ENCODE measurements at regions not wholly inside any gene's neighbourhood (a gene's known extent, or its start where the extent isn't known, plus 50 kb on each side); places are given as distances from the start of the nearest gene placed in this dataset.
"Not testable (repeated sequence)": the region's sequence is repeated elsewhere in the genome, so short reads cannot be mapped to it uniquely, and the experiment has no call there.

- no peak overlapping the region for H3K27ac ChIP-seq (ENCODE audit: low read depth in 2 of 2, low read length in 1 of 2)
- H3K4me1 ChIP-seq (ENCODE audit: control insufficient read depth in 2 of 2, insufficient read depth in 2 of 2, low read length in 1 of 2): no peaks in the 10 kb centered on the region
- H3K36me3 ChIP-seq (ENCODE audit: control insufficient read depth in 2 of 2, insufficient read depth in 2 of 2, low read length in 1 of 2): no peaks in the 10 kb centered on the region
- 49 to 55% methylated on average over 10 of the region's 10 CpGs for WGBS, 2 donors
- no peaks in the 10 kb centered on the region for H3K27me3 ChIP-seq (ENCODE audit: control insufficient read depth in 1 of 2, insufficient read depth in 2 of 2, low read length in 2 of 2)
- no peak overlapping the region for H3K4me3 ChIP-seq (ENCODE audit: low read depth in 1 of 2, low read length in 2 of 2)
- no peaks in the 10 kb centered on the region for H3K9me3 ChIP-seq (ENCODE audit: control insufficient read depth in 2 of 2, insufficient read depth in 1 of 2, low read depth in 1 of 2, low read length in 1 of 2)
Observed at GRCh38 chr5:18395126-18396110, 761.2 kb downstream of the TAF11L14 start.

- Histone ChIP-seq H3K36me3 (ENCODE audit: control insufficient read depth in 2 of 2, insufficient read depth in 2 of 2, low read length in 1 of 2) (no peaks in the 10 kb centered on the region), H3K27me3 (ENCODE audit: control insufficient read depth in 1 of 2, insufficient read depth in 2 of 2, low read length in 2 of 2) (no peaks in the 10 kb centered on the region), H3K4me3 (ENCODE audit: low read depth in 1 of 2, low read length in 2 of 2) (no peak overlapping the region), H3K9me3 (ENCODE audit: control insufficient read depth in 2 of 2, insufficient read depth in 1 of 2, low read depth in 1 of 2, low read length in 1 of 2) (no peaks in the 10 kb centered on the region), H3K4me1 (ENCODE audit: control insufficient read depth in 2 of 2, insufficient read depth in 2 of 2, low read length in 1 of 2) (no peaks in the 10 kb centered on the region), H3K27ac (ENCODE audit: low read depth in 2 of 2, low read length in 1 of 2) (no peak overlapping the region)
- 37 to 43% methylated on average over 4 of the region's 4 CpGs for WGBS, 2 donors
Observed at GRCh38 chr5:18397371-18397770, 763.1 kb downstream of the TAF11L14 start.

DNA sequence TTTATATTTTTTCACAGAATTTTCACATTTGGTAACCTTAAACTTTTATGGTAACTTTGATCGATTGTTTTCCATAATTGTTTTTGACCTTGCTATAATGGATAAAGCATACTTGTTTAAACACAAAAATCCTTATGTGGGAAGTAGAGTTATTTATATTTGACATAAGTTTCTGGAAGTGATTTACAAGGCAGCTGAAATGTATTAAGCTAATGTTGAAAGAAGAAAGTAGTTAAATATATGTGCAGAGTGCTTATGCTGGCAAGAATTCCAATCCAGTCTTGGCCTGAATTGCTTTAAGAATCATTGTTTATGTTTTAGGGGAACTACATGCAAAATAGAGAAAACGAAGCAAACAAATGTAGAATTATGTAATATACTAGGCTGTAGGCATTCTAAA, 763.6 kb downstream of the TAF11L14 start:
- Histone ChIP-seq H3K36me3 (ENCODE audit: control insufficient read depth in 2 of 2, insufficient read depth in 2 of 2, low read length in 1 of 2) (no peaks in the 10 kb centered on the region), H3K4me1 (ENCODE audit: control insufficient read depth in 2 of 2, insufficient read depth in 2 of 2, low read length in 1 of 2) (no peaks in the 10 kb centered on the region), H3K27ac (ENCODE audit: low read depth in 2 of 2, low read length in 1 of 2) (no peak overlapping the region), H3K27me3 (ENCODE audit: control insufficient read depth in 1 of 2, insufficient read depth in 2 of 2, low read length in 2 of 2) (no peaks in the 10 kb centered on the region), H3K4me3 (ENCODE audit: low read depth in 1 of 2, low read length in 2 of 2) (no peak overlapping the region), H3K9me3 (ENCODE audit: control insufficient read depth in 2 of 2, insufficient read depth in 1 of 2, low read depth in 1 of 2, low read length in 1 of 2) (no peaks in the 10 kb centered on the region)
- WGBS, 2 donors: 45 to 52% methylated on average over 2 of the region's 2 CpGs

DNA sequence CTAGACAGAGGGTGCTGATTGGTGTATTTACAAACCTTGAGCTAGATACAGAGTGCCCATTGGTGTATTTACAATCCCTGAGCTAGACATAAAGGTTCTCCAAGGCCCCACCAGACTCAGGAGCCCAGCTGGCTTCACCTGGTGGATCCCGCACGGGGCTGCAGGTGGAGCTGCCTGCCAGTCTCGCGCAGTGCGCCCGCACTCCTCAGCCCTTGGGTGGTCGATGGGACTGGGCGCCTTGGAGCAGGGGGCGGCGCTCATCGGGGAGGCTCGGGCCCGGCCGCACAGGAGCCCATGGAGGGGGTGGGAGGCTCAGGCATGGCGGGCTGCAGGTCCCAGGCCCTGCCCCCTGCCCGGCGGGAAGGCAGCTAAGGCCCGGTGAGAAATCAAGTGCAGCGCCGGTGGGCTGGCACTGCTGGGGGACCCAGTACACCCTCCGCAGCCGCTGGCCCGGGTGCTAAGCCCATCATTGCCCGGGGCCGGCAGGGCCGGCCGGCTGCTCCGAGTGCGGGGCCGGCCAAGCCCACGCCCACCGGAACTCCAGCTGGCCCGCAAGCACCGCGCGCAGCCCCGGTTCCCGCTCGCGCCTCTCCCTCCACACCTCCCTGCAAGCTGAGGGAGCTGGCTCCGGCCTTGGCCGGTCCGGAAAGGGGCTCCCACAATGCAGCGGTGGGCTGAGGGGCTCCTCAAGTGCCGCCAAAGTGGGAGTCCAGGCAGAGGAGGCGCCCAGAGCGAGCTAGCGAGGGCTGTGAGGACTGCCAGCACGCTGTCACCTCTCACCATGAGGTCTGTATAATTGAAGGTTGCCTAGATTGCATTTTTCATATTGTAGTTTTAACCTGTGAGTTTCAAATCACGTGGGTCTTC, 765.4 kb downstream of the TAF11L14 start:
- not testable (repeated sequence) for H3K4me1 ChIP-seq (ENCODE audit: control insufficient read depth in 2 of 2, insufficient read depth in 2 of 2, low read length in 1 of 2); H3K4me3 ChIP-seq (ENCODE audit: low read depth in 1 of 2, low read length in 2 of 2); H3K36me3 ChIP-seq (ENCODE audit: control insufficient read depth in 2 of 2, insufficient read depth in 2 of 2, low read length in 1 of 2); H3K27ac ChIP-seq (ENCODE audit: low read depth in 2 of 2, low read length in 1 of 2); H3K27me3 ChIP-seq (ENCODE audit: control insufficient read depth in 1 of 2, insufficient read depth in 2 of 2, low read length in 2 of 2); H3K9me3 ChIP-seq (ENCODE audit: control insufficient read depth in 2 of 2, insufficient read depth in 1 of 2, low read depth in 1 of 2, low read length in 1 of 2)
- 90 to 94% methylated on average over 44 to 50 of the region's 50 CpGs for WGBS, 2 donors

GRCh38 chr5:18403141-18403540, 768.9 kb downstream of the TAF11L14 start:
- H3K36me3 ChIP-seq (ENCODE audit: control insufficient read depth in 2 of 2, insufficient read depth in 2 of 2, low read length in 1 of 2): no peaks in the 10 kb centered on the region
- H3K4me3 ChIP-seq (ENCODE audit: low read depth in 1 of 2, low read length in 2 of 2): no peak overlapping the region
- no peak overlapping the region for H3K27ac ChIP-seq (ENCODE audit: low read depth in 2 of 2, low read length in 1 of 2)
- no peaks in the 10 kb centered on the region for H3K4me1 ChIP-seq (ENCODE audit: control insufficient read depth in 2 of 2, insufficient read depth in 2 of 2, low read length in 1 of 2)
- no peaks in the 10 kb centered on the region for H3K27me3 ChIP-seq (ENCODE audit: control insufficient read depth in 1 of 2, insufficient read depth in 2 of 2, low read length in 2 of 2)
- no peaks in the 10 kb centered on the region for H3K9me3 ChIP-seq (ENCODE audit: control insufficient read depth in 2 of 2, insufficient read depth in 1 of 2, low read depth in 1 of 2, low read length in 1 of 2)
- 34 to 48% methylated on average over 1 of the region's 1 CpG for WGBS, 2 donors

DNA sequence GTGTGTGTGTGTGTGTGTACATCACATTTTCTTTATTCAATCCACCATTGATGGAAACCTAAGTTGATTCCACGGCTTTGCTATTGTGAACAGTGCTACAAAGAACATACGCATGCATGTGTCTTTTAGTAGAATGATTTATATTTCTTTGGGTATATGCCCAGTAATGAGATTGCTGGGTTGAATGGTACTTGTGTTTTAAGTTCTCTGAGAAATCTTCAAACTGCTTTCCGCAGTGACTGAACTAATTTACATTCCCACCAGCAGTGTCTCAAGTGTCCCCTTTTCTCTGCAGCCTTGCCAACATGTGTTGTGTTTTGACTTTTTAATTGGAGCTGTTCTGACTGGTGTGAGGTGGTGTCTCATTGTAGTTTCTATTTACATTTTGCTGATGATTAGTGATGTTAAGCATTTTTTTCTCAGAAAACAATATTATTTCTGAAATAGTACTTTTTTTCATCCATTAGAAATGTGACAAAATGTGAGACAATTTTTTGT, 769.7 kb downstream of the TAF11L14 start:
- Histone ChIP-seq H3K4me1 (ENCODE audit: control insufficient read depth in 2 of 2, insufficient read depth in 2 of 2, low read length in 1 of 2) (no peaks in the 10 kb centered on the region), H3K9me3 (ENCODE audit: control insufficient read depth in 2 of 2, insufficient read depth in 1 of 2, low read depth in 1 of 2, low read length in 1 of 2) (no peaks in the 10 kb centered on the region), H3K36me3 (ENCODE audit: control insufficient read depth in 2 of 2, insufficient read depth in 2 of 2, low read length in 1 of 2) (no peaks in the 10 kb centered on the region), H3K27ac (ENCODE audit: low read depth in 2 of 2, low read length in 1 of 2) (no peak overlapping the region), H3K4me3 (ENCODE audit: low read depth in 1 of 2, low read length in 2 of 2) (no peak overlapping the region), H3K27me3 (ENCODE audit: control insufficient read depth in 1 of 2, insufficient read depth in 2 of 2, low read length in 2 of 2) (no peaks in the 10 kb centered on the region)
- 62 to 77% methylated on average over 3 of the region's 3 CpGs for WGBS, 2 donors

DNA sequence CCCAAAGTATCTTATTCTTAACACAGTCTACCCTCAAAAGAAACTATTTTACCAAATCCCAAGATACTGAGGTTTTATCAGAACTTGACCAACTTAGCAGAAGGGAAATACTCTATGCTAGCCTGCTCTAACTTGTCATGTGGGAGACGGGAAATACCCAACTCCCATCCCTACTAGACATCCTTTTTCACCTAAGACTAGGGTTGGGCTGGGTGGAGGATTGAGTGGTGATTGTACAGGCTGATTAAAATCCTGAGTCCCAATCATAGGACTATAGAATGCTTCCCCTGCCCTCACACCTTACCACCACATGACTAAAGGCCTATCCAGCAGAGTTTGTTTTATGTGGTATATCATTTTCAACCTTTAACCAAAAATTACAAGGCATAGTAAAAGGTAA, 786.5 kb downstream of the TAF11L14 start:
- H3K9me3 ChIP-seq (ENCODE audit: control insufficient read depth in 2 of 2, insufficient read depth in 1 of 2, low read depth in 1 of 2, low read length in 1 of 2): no peaks in the 10 kb centered on the region
- no peak overlapping the region for H3K27ac ChIP-seq (ENCODE audit: low read depth in 2 of 2, low read length in 1 of 2)
- no peak overlapping the region for H3K4me3 ChIP-seq (ENCODE audit: low read depth in 1 of 2, low read length in 2 of 2)
- no peaks in the 10 kb centered on the region for H3K36me3 ChIP-seq (ENCODE audit: control insufficient read depth in 2 of 2, insufficient read depth in 2 of 2, low read length in 1 of 2)
- WGBS, 2 donors: 65 to 70% methylated on average over 1 of the region's 1 CpG
- H3K27me3 ChIP-seq (ENCODE audit: control insufficient read depth in 1 of 2, insufficient read depth in 2 of 2, low read length in 2 of 2): no peaks in the 10 kb centered on the region
- H3K4me1 ChIP-seq (ENCODE audit: control insufficient read depth in 2 of 2, insufficient read depth in 2 of 2, low read length in 1 of 2): no peaks in the 10 kb centered on the region

GRCh38 chr5:18433336-18433735, 799.1 kb downstream of the TAF11L14 start:
- H3K27ac ChIP-seq (ENCODE audit: low read depth in 2 of 2, low read length in 1 of 2): no peak overlapping the region
- no peaks in the 10 kb centered on the region for H3K9me3 ChIP-seq (ENCODE audit: control insufficient read depth in 2 of 2, insufficient read depth in 1 of 2, low read depth in 1 of 2, low read length in 1 of 2)
- H3K36me3 ChIP-seq (ENCODE audit: control insufficient read depth in 2 of 2, insufficient read depth in 2 of 2, low read length in 1 of 2): no peaks in the 10 kb centered on the region
- H3K27me3 ChIP-seq (ENCODE audit: control insufficient read depth in 1 of 2, insufficient read depth in 2 of 2, low read length in 2 of 2): no peaks in the 10 kb centered on the region
- no peaks in the 10 kb centered on the region for H3K4me1 ChIP-seq (ENCODE audit: control insufficient read depth in 2 of 2, insufficient read depth in 2 of 2, low read length in 1 of 2)
- no peak overlapping the region for H3K4me3 ChIP-seq (ENCODE audit: low read depth in 1 of 2, low read length in 2 of 2)

GRCh38 chr5:18438126-18438525, 803.9 kb downstream of the TAF11L14 start:
- H3K36me3 ChIP-seq (ENCODE audit: control insufficient read depth in 2 of 2, insufficient read depth in 2 of 2, low read length in 1 of 2): no peaks in the 10 kb centered on the region
- H3K9me3 ChIP-seq (ENCODE audit: control insufficient read depth in 2 of 2, insufficient read depth in 1 of 2, low read depth in 1 of 2, low read length in 1 of 2): no peaks in the 10 kb centered on the region
- no peak overlapping the region for H3K27ac ChIP-seq (ENCODE audit: low read depth in 2 of 2, low read length in 1 of 2)
- H3K27me3 ChIP-seq (ENCODE audit: control insufficient read depth in 1 of 2, insufficient read depth in 2 of 2, low read length in 2 of 2): no peaks in the 10 kb centered on the region
- no peak overlapping the region for H3K4me3 ChIP-seq (ENCODE audit: low read depth in 1 of 2, low read length in 2 of 2)
- 38% methylated on average over 1 of the region's 1 CpG for WGBS, 2 donors
- no peaks in the 10 kb centered on the region for H3K4me1 ChIP-seq (ENCODE audit: control insufficient read depth in 2 of 2, insufficient read depth in 2 of 2, low read length in 1 of 2)

Measured in esophagus (tissue), 2 donors.